ENCODE measurements at regions not wholly inside any gene's neighbourhood (a gene's known extent, or its start where the extent isn't known, plus 50 kb on each side); places are given as distances from the start of the nearest gene placed in this dataset.
"Not testable (repeated sequence)": the region's sequence is repeated elsewhere in the genome, so short reads cannot be mapped to it uniquely, and the experiment has no call there.

GRCh38 chrY:18664559-18664958 lies 109.0 kb downstream of the HSFY2 start:
- Histone ChIP-seq H3K36me3 (no peaks in the 10 kb centered on the region), H3K27ac (no peak overlapping the region), H3K4me3 (no peak overlapping the region), H3K9me3 (no peaks in the 10 kb centered on the region), H3K27me3 (no peaks in the 10 kb centered on the region), H3K4me1 (no peaks in the 10 kb centered on the region)
- 43% methylated on average over 1 of the region's 2 CpGs; no CpG with 5 or more reads in 1 of the 2 donors for WGBS, 2 donors (ENCODE audit: low coverage in 1 of 2)
- ATAC-seq, result no peak
- TF ChIP-seq CTCF (IDR thresholded peaks at IDR 0.05) (no peak), POLR2AphosphoS5 (IDR thresholded peaks at IDR 0.05) (no peak), POLR2A (IDR thresholded peaks at IDR 0.05) (no peak), EP300 (IDR thresholded peaks at IDR 0.05) (no peak)

- 0% methylated on average over 4 of the region's 6 CpGs; no CpG with 5 or more reads in 1 of the 2 donors for WGBS, 2 donors (ENCODE audit: low coverage in 1 of 2)
- H3K4me3 ChIP-seq, result no peak overlapping the region
- no peaks in the 10 kb centered on the region for H3K4me1 ChIP-seq
Observed at GRCh38 chrY:18669790-18670189, 103.7 kb downstream of the HSFY2 start.

GRCh38 chrY:18671970-18672369 lies 101.6 kb downstream of the HSFY2 start:
- ATAC-seq, result no peak
- 68% methylated on average over 4 of the region's 4 CpGs; no CpG with 5 or more reads in 1 of the 2 donors for WGBS, 2 donors (ENCODE audit: low coverage in 1 of 2)
- no peak overlapping the region for H3K4me3 ChIP-seq
- TF ChIP-seq EP300 (IDR thresholded peaks at IDR 0.05) (no peak), CTCF (IDR thresholded peaks at IDR 0.05) (no peak), POLR2AphosphoS5 (IDR thresholded peaks at IDR 0.05) (no peak), POLR2A (IDR thresholded peaks at IDR 0.05) (no peak)
- no peaks in the 10 kb centered on the region for H3K36me3 ChIP-seq
- no peaks in the 10 kb centered on the region for H3K27me3 ChIP-seq
- no peaks in the 10 kb centered on the region for H3K9me3 ChIP-seq
- no peaks in the 10 kb centered on the region for H3K4me1 ChIP-seq
- no peak overlapping the region for H3K27ac ChIP-seq

More at GRCh38 chrY:18669790-18670189, 103.7 kb downstream of the HSFY2 start:
- H3K36me3 ChIP-seq, result no peaks in the 10 kb centered on the region
- no peaks in the 10 kb centered on the region for H3K27me3 ChIP-seq
- TF ChIP-seq POLR2AphosphoS5 (IDR thresholded peaks at IDR 0.05), result no peak
- no peak for TF ChIP-seq POLR2A (IDR thresholded peaks at IDR 0.05)
- peak in 1 of 4 experiments; percentile 7 for TF ChIP-seq CTCF (IDR thresholded peaks at IDR 0.05)
- TF ChIP-seq EP300 (IDR thresholded peaks at IDR 0.05), result no peak
- no peaks in the 10 kb centered on the region for H3K9me3 ChIP-seq
- no peak for ATAC-seq
- H3K27ac ChIP-seq, result no peak overlapping the region

GRCh38 chrY:18686027-18686426 lies 87.5 kb downstream of the HSFY2 start:
- no CpG with 5 or more reads among the region's 1 CpG for WGBS, 2 donors (ENCODE audit: low coverage in 1 of 2)

GRCh38 chrY:18688362-18688761 lies 85.2 kb downstream of the HSFY2 start:
- not testable (repeated sequence) for H3K4me3 ChIP-seq, H3K4me1 ChIP-seq, H3K36me3 ChIP-seq, H3K27me3 ChIP-seq, H3K27ac ChIP-seq, H3K9me3 ChIP-seq, ATAC-seq
- WGBS, 2 donors (ENCODE audit: low coverage in 1 of 2), result no CpG with 5 or more reads among the region's 6 CpGs

More at GRCh38 chrY:18686027-18686426, 87.5 kb downstream of the HSFY2 start:
- not testable (repeated sequence) for H3K27me3 ChIP-seq, ATAC-seq, H3K4me1 ChIP-seq, H3K4me3 ChIP-seq, H3K36me3 ChIP-seq, H3K27ac ChIP-seq, H3K9me3 ChIP-seq

- H3K4me3 ChIP-seq, H3K4me1 ChIP-seq, H3K9me3 ChIP-seq, H3K27ac ChIP-seq, H3K36me3 ChIP-seq, ATAC-seq, H3K27me3 ChIP-seq: not testable (repeated sequence)
- no CpG with 5 or more reads among the region's 3 CpGs for WGBS, 2 donors (ENCODE audit: low coverage in 1 of 2)
Observed at GRCh38 chrY:18689420-18689819, 84.1 kb downstream of the HSFY2 start.

GRCh38 chrY:18689890-18690593 lies 83.5 kb downstream of the HSFY2 start:
- H3K9me3 ChIP-seq, ATAC-seq, H3K27ac ChIP-seq, H3K36me3 ChIP-seq, H3K4me1 ChIP-seq, H3K27me3 ChIP-seq, H3K4me3 ChIP-seq: not testable (repeated sequence)
- no CpG with 5 or more reads among the region's 9 CpGs for WGBS, 2 donors (ENCODE audit: low coverage in 1 of 2)

GRCh38 chrY:18696788-18697187 lies 76.7 kb downstream of the HSFY2 start:
- not testable (repeated sequence) for H3K27me3 ChIP-seq, H3K9me3 ChIP-seq, H3K4me3 ChIP-seq, H3K4me1 ChIP-seq, ATAC-seq, H3K27ac ChIP-seq, H3K36me3 ChIP-seq

- not testable (repeated sequence) for H3K27ac ChIP-seq
Observed at GRCh38 chrY:18704198-18704597, 69.3 kb downstream of the HSFY2 start.

GRCh38 chrY:18711785-18712184 lies 61.8 kb downstream of the HSFY2 start:
- H3K4me1 ChIP-seq, H3K4me3 ChIP-seq, H3K9me3 ChIP-seq, H3K27me3 ChIP-seq, H3K36me3 ChIP-seq, ATAC-seq, H3K27ac ChIP-seq: not testable (repeated sequence)
- no CpG with 5 or more reads among the region's 5 CpGs for WGBS, 2 donors (ENCODE audit: low coverage in 1 of 2)

More at GRCh38 chrY:18704198-18704597, 69.3 kb downstream of the HSFY2 start:
- H3K4me3 ChIP-seq, H3K36me3 ChIP-seq, ATAC-seq, H3K9me3 ChIP-seq, H3K4me1 ChIP-seq, H3K27me3 ChIP-seq: not testable (repeated sequence)
- WGBS, 2 donors (ENCODE audit: low coverage in 1 of 2), result no CpG with 5 or more reads among the region's 1 CpG
